ENCODE measurements at regions not wholly inside any gene's neighbourhood (a gene's known extent, or its start where the extent isn't known, plus 50 kb on each side); places are given as distances from the start of the nearest gene placed in this dataset.
"Not testable (repeated sequence)": the region's sequence is repeated elsewhere in the genome, so short reads cannot be mapped to it uniquely, and the experiment has no call there.

DNA sequence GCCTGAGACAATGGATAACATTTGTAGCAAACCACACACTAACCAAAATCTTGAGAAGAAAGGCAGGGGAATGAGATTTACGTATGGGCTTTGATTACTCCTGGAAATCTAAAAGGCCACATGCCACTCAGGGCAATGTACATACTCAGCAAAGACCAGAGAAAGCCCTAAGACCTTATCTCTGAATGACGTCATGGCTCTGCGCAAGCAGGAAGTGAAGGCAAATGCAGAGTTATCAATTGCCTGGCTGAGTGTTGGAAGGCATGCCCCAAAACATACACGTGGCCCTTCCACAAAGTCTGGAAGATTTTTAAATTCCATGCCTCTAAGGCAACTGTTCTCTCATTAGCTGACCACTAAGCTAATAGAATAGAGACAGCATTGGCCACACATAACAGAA, 90.9 kb upstream of the NRBF2 start:
- Histone ChIP-seq H3K36me3 (ENCODE audit: control insufficient read depth, insufficient read depth, low read length) (no peaks in the 10 kb centered on the region), H3K9me3 (ENCODE audit: control insufficient read depth, insufficient read depth, low read depth, low read length) (0 out of 2 replicates have a peak, but pooled peaks cover 2% of the 10 kb centered on the region), H3K27ac (ENCODE audit: low read length) (no peak overlapping the region), H3K4me1 (ENCODE audit: control insufficient read depth, insufficient read depth, low read length) (no peaks in the 10 kb centered on the region), H3K27me3 (ENCODE audit: control insufficient read depth, insufficient read depth, low read length) (peaks cover 16% of the 10 kb centered on the region), H3K4me3 (ENCODE audit: low read depth in 2 of 2, low read length in 2 of 2) (no peak overlapping the region)
- POLR2A ChIA-PET, result no interaction called here
- ATAC-seq (no peak), DNase-seq (ENCODE audit: low read depth, low spot score) (no peak)
- in situ Hi-C loops (cut with HindIII; ENCODE audit: low pct_unique_long_range_greater_than_20kb, low sequenced_read_pairs) (no loop called here), intact Hi-C loops (cut with micrococcal nuclease; ENCODE audit: unreplicated experiment) (no loop called here)
- TF ChIP-seq, protein P1, sequence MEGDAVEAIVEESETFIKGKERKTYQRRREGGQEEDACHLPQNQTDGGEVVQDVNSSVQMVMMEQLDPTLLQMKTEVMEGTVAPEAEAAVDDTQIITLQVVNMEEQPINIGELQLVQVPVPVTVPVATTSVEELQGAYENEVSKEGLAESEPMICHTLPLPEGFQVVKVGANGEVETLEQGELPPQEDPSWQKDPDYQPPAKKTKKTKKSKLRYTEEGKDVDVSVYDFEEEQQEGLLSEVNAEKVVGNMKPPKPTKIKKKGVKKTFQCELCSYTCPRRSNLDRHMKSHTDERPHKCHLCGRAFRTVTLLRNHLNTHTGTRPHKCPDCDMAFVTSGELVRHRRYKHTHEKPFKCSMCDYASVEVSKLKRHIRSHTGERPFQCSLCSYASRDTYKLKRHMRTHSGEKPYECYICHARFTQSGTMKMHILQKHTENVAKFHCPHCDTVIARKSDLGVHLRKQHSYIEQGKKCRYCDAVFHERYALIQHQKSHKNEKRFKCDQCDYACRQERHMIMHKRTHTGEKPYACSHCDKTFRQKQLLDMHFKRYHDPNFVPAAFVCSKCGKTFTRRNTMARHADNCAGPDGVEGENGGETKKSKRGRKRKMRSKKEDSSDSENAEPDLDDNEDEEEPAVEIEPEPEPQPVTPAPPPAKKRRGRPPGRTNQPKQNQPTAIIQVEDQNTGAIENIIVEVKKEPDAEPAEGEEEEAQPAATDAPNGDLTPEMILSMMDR (IDR thresholded peaks at IDR 0.05), result no peak
- BruUV-seq (replicated peaks), result no TSS peak
- CTCF ChIA-PET, result no interaction called here

DNA sequence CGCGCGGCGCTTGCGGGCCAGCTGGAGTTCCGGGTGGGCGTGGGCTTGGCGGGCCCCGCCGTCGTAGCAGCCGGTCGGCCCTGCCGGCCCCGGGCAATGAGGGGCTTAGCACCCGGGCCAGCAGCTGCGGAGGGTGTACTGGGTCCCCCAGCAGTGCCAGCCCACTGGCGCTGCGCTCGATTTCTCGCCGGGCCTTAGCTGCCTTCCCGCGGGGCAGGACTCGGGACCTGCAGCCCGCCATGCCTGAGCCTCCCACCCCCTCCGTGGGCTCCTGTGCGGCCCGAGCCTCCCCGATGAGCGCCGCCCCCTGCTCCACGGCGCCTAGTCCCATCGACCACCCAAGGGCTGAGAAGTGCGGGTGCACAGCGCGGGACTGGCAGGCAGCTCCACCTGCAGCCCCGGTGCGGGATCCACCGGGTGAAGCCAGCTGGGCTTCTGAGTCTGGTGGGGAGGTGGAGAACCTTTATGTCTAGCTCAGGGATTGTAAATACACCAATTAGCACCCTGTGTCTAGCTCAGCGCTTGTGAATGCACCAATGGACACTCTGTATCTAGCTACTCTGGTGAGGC, 99.4 kb upstream of the NRBF2 start:
- H3K9me3 ChIP-seq (ENCODE audit: control insufficient read depth, insufficient read depth, low read depth, low read length); ATAC-seq; intact Hi-C loops (cut with micrococcal nuclease; ENCODE audit: unreplicated experiment); H3K4me1 ChIP-seq (ENCODE audit: control insufficient read depth, insufficient read depth, low read length); POLR2A ChIA-PET; H3K27ac ChIP-seq (ENCODE audit: low read length); BruUV-seq (replicated peaks); DNase-seq (ENCODE audit: low read depth, low spot score); in situ Hi-C loops (cut with HindIII; ENCODE audit: low pct_unique_long_range_greater_than_20kb, low sequenced_read_pairs); H3K36me3 ChIP-seq (ENCODE audit: control insufficient read depth, insufficient read depth, low read length); H3K4me3 ChIP-seq (ENCODE audit: low read depth in 2 of 2, low read length in 2 of 2); CTCF ChIA-PET; H3K27me3 ChIP-seq (ENCODE audit: control insufficient read depth, insufficient read depth, low read length): not testable (repeated sequence)

DNA sequence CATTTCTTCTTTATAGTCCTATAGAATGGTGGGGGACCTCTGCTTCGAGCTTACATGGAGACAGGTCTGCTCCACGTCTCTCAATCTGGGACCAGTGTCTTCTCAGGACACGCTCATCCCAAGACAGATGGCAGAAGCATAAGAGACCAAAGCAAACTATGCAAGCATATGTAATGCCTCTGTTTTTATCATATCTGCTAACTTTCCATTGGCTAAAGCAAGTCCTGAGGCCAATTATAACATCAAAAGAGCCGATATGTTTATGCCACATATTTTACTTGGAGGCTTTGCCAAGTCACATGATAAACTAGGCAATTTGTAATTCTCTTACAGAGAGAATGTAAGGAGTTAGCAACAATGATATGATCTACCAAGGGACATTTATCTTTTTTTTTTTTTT, 102.6 kb upstream of the NRBF2 start:
- CTCF ChIA-PET, result no interaction called here
- in situ Hi-C loops (cut with HindIII; ENCODE audit: low pct_unique_long_range_greater_than_20kb, low sequenced_read_pairs), result no loop called here
- DNase-seq (ENCODE audit: low read depth, low spot score), result no peak

DNA sequence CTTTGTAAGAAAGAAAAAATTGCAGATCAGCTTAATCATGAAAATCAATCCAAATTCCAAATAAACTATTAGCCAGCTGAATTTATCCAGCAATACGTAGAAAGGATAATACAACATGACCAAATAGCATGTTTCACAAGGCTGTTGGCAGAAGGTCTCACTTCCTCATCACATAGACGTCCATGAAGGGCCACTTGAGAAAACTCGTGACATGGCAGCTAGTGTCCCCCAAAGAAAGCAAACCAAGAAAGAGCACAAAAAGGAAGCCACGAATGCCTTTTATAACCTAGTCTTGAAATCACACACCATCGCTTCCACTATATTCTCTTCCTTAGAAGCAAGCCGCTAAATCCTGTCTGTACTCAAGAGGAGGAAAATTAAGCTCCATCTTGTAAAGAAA, 105.6 kb upstream of the NRBF2 start:
- no TSS peak for BruUV-seq (replicated peaks)
- no peak overlapping the region for H3K4me3 ChIP-seq (ENCODE audit: low read depth in 2 of 2, low read length in 2 of 2)
- in situ Hi-C loops (cut with HindIII; ENCODE audit: low pct_unique_long_range_greater_than_20kb, low sequenced_read_pairs), result no loop called here
- H3K36me3 ChIP-seq (ENCODE audit: control insufficient read depth, insufficient read depth, low read length), result no peaks in the 10 kb centered on the region
- CTCF ChIA-PET, result no interaction called here
- no peak overlapping the region for H3K27ac ChIP-seq (ENCODE audit: low read length)
- TF ChIP-seq TCF7L2 (IDR thresholded peaks at IDR 0.05; ENCODE audit: low read depth, low read length), result no peak
- TF ChIP-seq, protein P1 (IDR thresholded peaks at IDR 0.05), result no peak
- TF ChIP-seq SIN3A (IDR thresholded peaks at IDR 0.05; ENCODE audit: borderline replicate concordance, insufficient read depth, low read depth, low read length), result no peak
- TF ChIP-seq, protein P2, sequence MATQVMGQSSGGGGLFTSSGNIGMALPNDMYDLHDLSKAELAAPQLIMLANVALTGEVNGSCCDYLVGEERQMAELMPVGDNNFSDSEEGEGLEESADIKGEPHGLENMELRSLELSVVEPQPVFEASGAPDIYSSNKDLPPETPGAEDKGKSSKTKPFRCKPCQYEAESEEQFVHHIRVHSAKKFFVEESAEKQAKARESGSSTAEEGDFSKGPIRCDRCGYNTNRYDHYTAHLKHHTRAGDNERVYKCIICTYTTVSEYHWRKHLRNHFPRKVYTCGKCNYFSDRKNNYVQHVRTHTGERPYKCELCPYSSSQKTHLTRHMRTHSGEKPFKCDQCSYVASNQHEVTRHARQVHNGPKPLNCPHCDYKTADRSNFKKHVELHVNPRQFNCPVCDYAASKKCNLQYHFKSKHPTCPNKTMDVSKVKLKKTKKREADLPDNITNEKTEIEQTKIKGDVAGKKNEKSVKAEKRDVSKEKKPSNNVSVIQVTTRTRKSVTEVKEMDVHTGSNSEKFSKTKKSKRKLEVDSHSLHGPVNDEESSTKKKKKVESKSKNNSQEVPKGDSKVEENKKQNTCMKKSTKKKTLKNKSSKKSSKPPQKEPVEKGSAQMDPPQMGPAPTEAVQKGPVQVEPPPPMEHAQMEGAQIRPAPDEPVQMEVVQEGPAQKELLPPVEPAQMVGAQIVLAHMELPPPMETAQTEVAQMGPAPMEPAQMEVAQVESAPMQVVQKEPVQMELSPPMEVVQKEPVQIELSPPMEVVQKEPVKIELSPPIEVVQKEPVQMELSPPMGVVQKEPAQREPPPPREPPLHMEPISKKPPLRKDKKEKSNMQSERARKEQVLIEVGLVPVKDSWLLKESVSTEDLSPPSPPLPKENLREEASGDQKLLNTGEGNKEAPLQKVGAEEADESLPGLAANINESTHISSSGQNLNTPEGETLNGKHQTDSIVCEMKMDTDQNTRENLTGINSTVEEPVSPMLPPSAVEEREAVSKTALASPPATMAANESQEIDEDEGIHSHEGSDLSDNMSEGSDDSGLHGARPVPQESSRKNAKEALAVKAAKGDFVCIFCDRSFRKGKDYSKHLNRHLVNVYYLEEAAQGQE (IDR thresholded peaks at IDR 0.05; ENCODE audit: insufficient read depth in 1 of 2, low read depth in 2 of 2, low read length in 1 of 2), result no peak
- TF ChIP-seq POLR2AphosphoS5 (IDR thresholded peaks at IDR 0.05; ENCODE audit: low read depth, low read length), result no peak
- DNase-seq (ENCODE audit: low read depth, low spot score), result no peak
- no peaks in the 10 kb centered on the region for H3K9me3 ChIP-seq (ENCODE audit: control insufficient read depth, insufficient read depth, low read depth, low read length)
- peaks cover 9% of the 10 kb centered on the region; the same call in 1 of the 2 replicates for H3K27me3 ChIP-seq (ENCODE audit: control insufficient read depth, insufficient read depth, low read length)
- no peak for ATAC-seq
- POLR2A ChIA-PET, result no interaction called here
- no peaks in the 10 kb centered on the region for H3K4me1 ChIP-seq (ENCODE audit: control insufficient read depth, insufficient read depth, low read length)
- intact Hi-C loops (cut with micrococcal nuclease; ENCODE audit: unreplicated experiment), result no loop called here

More for the DNA sequence above, 102.6 kb upstream of the NRBF2 start:
- BruUV-seq (replicated peaks), result no TSS peak
- no peak for ATAC-seq
- Histone ChIP-seq H3K9me3 (ENCODE audit: control insufficient read depth, insufficient read depth, low read depth, low read length) (no peaks in the 10 kb centered on the region), H3K27ac (ENCODE audit: low read length) (no peak overlapping the region), H3K4me3 (ENCODE audit: low read depth in 2 of 2, low read length in 2 of 2) (no peak overlapping the region), H3K27me3 (ENCODE audit: control insufficient read depth, insufficient read depth, low read length) (peaks cover 9% of the 10 kb centered on the region; the same call in 1 of the 2 replicates), H3K4me1 (ENCODE audit: control insufficient read depth, insufficient read depth, low read length) (no peaks in the 10 kb centered on the region), H3K36me3 (ENCODE audit: control insufficient read depth, insufficient read depth, low read length) (no peaks in the 10 kb centered on the region)
- TF ChIP-seq POLR2AphosphoS5 (IDR thresholded peaks at IDR 0.05; ENCODE audit: low read depth, low read length) (no peak), TCF7L2 (IDR thresholded peaks at IDR 0.05; ENCODE audit: low read depth, low read length) (peak; percentile 70)
- intact Hi-C loops (cut with micrococcal nuclease; ENCODE audit: unreplicated experiment), result no loop called here
- POLR2A ChIA-PET, result no interaction called here
